GM12878 (cell line): ENCODE measurements at regions not wholly inside any gene's neighbourhood (a gene's known extent, or its start where the extent isn't known, plus 50 kb on each side); places are given as distances from the start of the nearest gene placed in this dataset.

Source experiments
- ATAC-seq: fragments of 200-7000 bp; cut with Tn5 transposase; 3 replicates; pipeline ENCODE4 v1.9.1; 2020; ENCODE audit warnings: mild to moderate bottlenecking, moderate library complexity
- BruUV-seq: library from RNA; stranded (reverse); fragments of 400-500 nt; replicated peaks from 2 replicates; lab custom pipeline; 2021; lab: Mats Ljungman, UMichigan
- CTCF ChIA-PET: fragments of 300-600 bp; sonication (Branson Sonifier 250); formaldehyde crosslinking; extraction: SDS; loops from one replicate; lab custom pipeline; 2021; ENCODE audit warnings: inconsistent platforms; lab: Yijun Ruan, JAX
- POLR2A ChIA-PET: fragments of 350-600 bp; formaldehyde crosslinking; extraction: SDS; loops from one replicate; lab custom pipeline; 2021; ENCODE audit warnings: inconsistent platforms; lab: Charles Lee
- RAD21 ChIA-PET: fragments of 300-600 bp; sonication (Branson Sonifier 250); formaldehyde crosslinking; loops from one replicate; lab custom pipeline; 2023; ENCODE audit warnings: antibody characterized with exemption; ENCODE audit not compliant: unreplicated experiment; lab: Charles Lee
- SMC1A ChIA-PET: fragments of 300-600 bp; sonication (Branson Sonifier 250); formaldehyde crosslinking; loops from one replicate; lab custom pipeline; 2023; ENCODE audit not compliant: unreplicated experiment, uncharacterized antibody; lab: Charles Lee
- DNase-seq: peaks from one replicate; pipeline ENCODE4 v3.0.0-alpha.2; 2011; ENCODE audit warnings: low read depth, low spot score
- FAIRE-seq: peaks from 3 replicates; lab custom pipeline; 2011; peaks lifted over from hg19 to GRCh38; lab: Jason Lieb, UNC
- H2AFZ ChIP-seq: 2 replicates; pipeline ENCODE4 v1.6.0; 2011; ENCODE audit warnings: low read depth, low read length, control low read depth; ENCODE audit not compliant: control insufficient read depth
- H3K27ac ChIP-seq: 2 replicates; pipeline ENCODE4 v1.5.1; 2011; ENCODE audit warnings: control low read depth; ENCODE audit not compliant: control insufficient read depth, insufficient read depth
- H3K27me3 ChIP-seq, 2 experiments: replicated peaks in 1 of 2; 2 replicates each; pipeline versions ENCODE4 v1.6.0 to v1.6.1; 2011; ENCODE audit warnings: low read length in 1 of 2; ENCODE audit not compliant: control insufficient read depth in 2 of 2, insufficient read depth in 2 of 2
- H3K36me3 ChIP-seq, 2 experiments: 2 replicates each; pipeline ENCODE4 v1.5.1; 2011; ENCODE audit warnings: low read length in 1 of 2; ENCODE audit not compliant: control insufficient read depth in 2 of 2, insufficient read depth in 2 of 2
- H3K4me1 ChIP-seq: 2 replicates; pipeline ENCODE4 v1.6.1; 2011; ENCODE audit warnings: mild to moderate bottlenecking, low read length, moderate library complexity, mixed read lengths; ENCODE audit not compliant: control insufficient read depth, insufficient read depth
- H3K4me2 ChIP-seq: 2 replicates; pipeline ENCODE4 v1.6.0; 2011; ENCODE audit warnings: control low read depth; ENCODE audit not compliant: control insufficient read depth, insufficient read depth
- H3K4me3 ChIP-seq: fragments of 200-600 bp; sonication (generic); 2 replicates; pipeline ENCODE4 v1.5.1; 2016
- H3K79me2 ChIP-seq: 2 replicates; pipeline ENCODE4 v1.6.0; 2011; ENCODE audit warnings: low read length; ENCODE audit not compliant: control insufficient read depth, insufficient read depth
- H3K9ac ChIP-seq: 2 replicates; pipeline ENCODE4 v1.8.0; 2011; ENCODE audit warnings: low read length, control low read depth, mixed read lengths; ENCODE audit not compliant: control insufficient read depth, insufficient read depth
- H3K9me3 ChIP-seq: replicated peaks from 3 replicates; pipeline ENCODE4 v1.5.1; 2011; ENCODE audit warnings: mild to moderate bottlenecking, low read length; ENCODE audit not compliant: control insufficient read depth, insufficient read depth
- H4K20me1 ChIP-seq: 2 replicates; pipeline ENCODE4 v1.6.0; 2011; ENCODE audit not compliant: control insufficient read depth, insufficient read depth
- BCL11A ChIP-seq: IDR thresholded peaks from 2 replicates; pipeline ENCODE4 v1.6.1; 2011; ENCODE audit warnings: low read depth, low read length
- CHD1 ChIP-seq: IDR thresholded peaks from 2 replicates; pipeline ENCODE4 v1.6.1; 2012; ENCODE audit warnings: low read depth, low read length, improper control_type of control experiment
- CHD4 ChIP-seq: fragments of 200-600 bp; sonication (generic); IDR thresholded peaks from 2 replicates; pipeline ENCODE4 v1.6.1; 2016; ENCODE audit warnings: mild to moderate bottlenecking
- EED ChIP-seq: sonication (generic); IDR thresholded peaks from 2 replicates; pipeline ENCODE4 v1.6.1; 2016; ENCODE audit warnings: antibody characterized with exemption, low read depth
- FOXK2 ChIP-seq: fragments of 450-650 bp; IDR thresholded peaks from 2 replicates; pipeline ENCODE4 v1.6.1; 2017; ENCODE audit warnings: mild to moderate bottlenecking, moderate library complexity
- IRF4 ChIP-seq: IDR thresholded peaks from 2 replicates; pipeline ENCODE4 v1.6.1; 2011; ENCODE audit warnings: low read depth, low read length
- JUNB ChIP-seq: IDR thresholded peaks from 2 replicates; pipeline ENCODE4 v1.6.1; 2016; ENCODE audit warnings: antibody characterized with exemption, mild to moderate bottlenecking
- MEF2B ChIP-seq: fragments of 450-650 bp; IDR thresholded peaks from 2 replicates; pipeline ENCODE4 v1.6.1; 2018; ENCODE audit warnings: mild to moderate bottlenecking, moderate library complexity; ENCODE audit not compliant: partially characterized antibody, poor library complexity, severe bottlenecking
- MTA3 ChIP-seq: IDR thresholded peaks from 2 replicates; pipeline ENCODE4 v1.6.1; 2012; ENCODE audit warnings: low read length, inconsistent platforms, borderline replicate concordance
- NFIC ChIP-seq: IDR thresholded peaks from 2 replicates; pipeline ENCODE4 v1.6.1; 2012; ENCODE audit warnings: low read depth, mild to moderate bottlenecking, inconsistent platforms, low read length, moderate library complexity
- NFXL1 ChIP-seq: fragments of 450-650 bp; IDR thresholded peaks from 2 replicates; pipeline ENCODE4 v1.6.1; 2017; ENCODE audit warnings: antibody characterized with exemption, mild to moderate bottlenecking, borderline replicate concordance
- POLR2A ChIP-seq: IDR thresholded peaks from 2 replicates; pipeline ENCODE4 v1.6.1; 2011; ENCODE audit warnings: low read depth, mild to moderate bottlenecking, low read length
- RUNX3 ChIP-seq: IDR thresholded peaks from 2 replicates; pipeline ENCODE4 v1.6.1; 2012; ENCODE audit warnings: low read length, inconsistent platforms
- SMAD5 ChIP-seq: IDR thresholded peaks from 2 replicates; pipeline ENCODE4 v1.6.1; 2016; ENCODE audit warnings: antibody characterized with exemption, low read depth
- SREBF1 ChIP-seq: IDR thresholded peaks from 2 replicates; pipeline ENCODE4 v1.6.1; 2012; ENCODE audit warnings: mild to moderate bottlenecking, low read length
- ZBED1 ChIP-seq: IDR thresholded peaks from 2 replicates; pipeline ENCODE4 v1.6.1; 2016; ENCODE audit warnings: borderline replicate concordance
- WGBS: methylation state at CpG from one replicate; pipeline ENCODE4 v1.1.6; 2016; ENCODE audit warnings: low lambda C conversion rate; ENCODE audit not compliant: insufficient replicate concordance, insufficient coverage; ENCODE audit errors: missing lambda C conversion rate; 5-methylcytosine and 5-hydroxymethylcytosine counted together
- in situ Hi-C: fragments of 300-500 bp; cut with MboI; formaldehyde crosslinking; loops from 9 replicates; pipeline ENCODE4 v1.14.3; 2018; ENCODE audit warnings: mixed read lengths
- intact Hi-C: fragments of 100-400 bp; cut with micrococcal nuclease; formaldehyde crosslinking; loops from one replicate; pipeline ENCODE4 v1.14.2; 2022; ENCODE audit not compliant: unreplicated experiment

- intact Hi-C loops, result loop anchor here (5.0 to 10.0 kb wide), 3 partner anchors 143 to 265 kb away; no protein-coding TSS in a partner anchor
- ATAC-seq, result no peak
Measured at GRCh38 chr3:31249545-31249944, 283.2 kb upstream of the STT3B start.

GRCh38 chr3:31250116-31250777, 282.5 kb upstream of the STT3B start:
- intact Hi-C loops (no loop called here), in situ Hi-C loops (no loop called here)
- Histone ChIP-seq H3K4me1 (peaks cover 33% of the 10 kb centered on the region), H3K27ac (peak overlapping the region; percentile 86), H3K4me3 (no peak overlapping the region), H3K79me2 (0 out of 2 replicates have a peak, but pooled peaks cover 3% of the 10 kb centered on the region), H3K27me3 (no peaks in the 10 kb centered on the region), H3K36me3 (no peaks in the 10 kb centered on the region), H2AFZ (peak overlapping the region; percentile 63), H3K4me2 (peak overlapping the region; percentile 35), H4K20me1 (no peaks in the 10 kb centered on the region), H3K9me3 (peaks cover 6% of the 10 kb centered on the region; the same call in 2 of the 3 replicates), H3K9ac (peak overlapping the region; percentile 30; the same call in 1 of the 2 replicates)
- ChIA-PET RAD21 (interaction anchor here (0.6 to 16.3 kb wide), 6 partner anchors 9 to 280 kb away, joined by 3 to 381 read pairs (median 16); partner anchors contain the start of gene STT3B), SMC1A (interaction anchor here (0.6 to 13.1 kb wide), 16 partner anchors 9 to 282 kb away, joined by 3 to 378 read pairs (median 4); partner anchors contain the start of gene STT3B), CTCF (interaction anchor here (1.0 to 1.5 kb wide), 3 partner anchors 9 to 286 kb away, joined by 3 to 10 read pairs (median 5); no protein-coding TSS in a partner anchor), POLR2A (interaction anchor here (0.9 to 6.9 kb wide), 6 partner anchors 9 to 282 kb away, joined by 3 to 69 read pairs (median 6); partner anchors contain the start of gene STT3B)
- DNase-seq (no peak), ATAC-seq (no peak), FAIRE-seq (no peak)
- 0% methylated on average over 1 of the region's 1 CpG for WGBS
- BruUV-seq, result no TSS peak
- no peak for TF ChIP-seq SMAD5
- no peak for TF ChIP-seq NFXL1
- no peak for TF ChIP-seq CHD4
- no peak for TF ChIP-seq IRF4
- no peak for TF ChIP-seq MTA3
- no peak for TF ChIP-seq CHD1
- no peak for TF ChIP-seq NFIC
- TF ChIP-seq FOXK2, result no peak
- TF ChIP-seq BCL11A, result no peak
- TF ChIP-seq ZBED1, result no peak
- TF ChIP-seq RUNX3, result no peak
- TF ChIP-seq MEF2B, result no peak
- TF ChIP-seq SREBF1, result no peak

More at GRCh38 chr3:31249545-31249944, 283.2 kb upstream of the STT3B start:
- DNase-seq (no peak), FAIRE-seq (no peak)
- Histone ChIP-seq H3K36me3 (no peaks in the 10 kb centered on the region), H3K27me3 (no peaks in the 10 kb centered on the region), H2AFZ (no peak overlapping the region), H4K20me1 (no peaks in the 10 kb centered on the region), H3K27ac (peak overlapping the region; percentile 86), H3K4me2 (peak overlapping the region; percentile 35; the same call in 1 of the 2 replicates), H3K9ac (no peak overlapping the region), H3K4me1 (peaks cover 37% of the 10 kb centered on the region), H3K4me3 (no peak overlapping the region), H3K9me3 (peaks cover 6% of the 10 kb centered on the region; the same call in 2 of the 3 replicates), H3K79me2 (0 out of 2 replicates have a peak, but pooled peaks cover 3% of the 10 kb centered on the region)
- CTCF ChIA-PET, result interaction anchor here (1.0 to 1.7 kb wide), 4 partner anchors 8 to 286 kb away, joined by 3 to 10 read pairs (median 5); no protein-coding TSS in a partner anchor
- TF ChIP-seq POLR2A (no peak), EED (0 out of 2 replicates have a peak, but pooled peaks have one; percentile 21), JUNB (peak; percentile 39; the same call in 1 of the 2 replicates), IRF4 (peak; percentile 15; the same call in 1 of the 2 replicates), NFIC (peak; percentile 32; the same call in 1 of the 2 replicates)
- no TSS peak for BruUV-seq
- POLR2A ChIA-PET, result interaction anchor here (1.1 to 6.9 kb wide), 5 partner anchors 9 to 283 kb away, joined by 3 to 69 read pairs (median 9); partner anchors contain the start of gene STT3B
- RAD21 ChIA-PET, result interaction anchor here (0.6 to 16.3 kb wide), 7 partner anchors 8 to 281 kb away, joined by 3 to 381 read pairs (median 17); partner anchors contain the start of gene STT3B
- in situ Hi-C loops, result loop anchor here (10.0 kb wide), 1 partner anchor 285 kb away; the partner anchor contains the start of gene STT3B
- SMC1A ChIA-PET, result interaction anchor here (0.6 to 13.1 kb wide), 22 partner anchors 8 to 286 kb away, joined by 3 to 378 read pairs (median 4); partner anchors contain the start of gene STT3B
